HCT116 (cell line): ENCODE measurements at regions not wholly inside any gene's neighbourhood (a gene's known extent, or its start where the extent isn't known, plus 50 kb on each side); places are given as distances from the start of the nearest gene placed in this dataset.

Experiments
- ATAC-seq: fragments of 200-7000 bp; cut with Tn5 transposase; 2 replicates; pipeline ENCODE4 v1.9.1; 2020; ENCODE audit warnings: mild to moderate bottlenecking, moderate library complexity
- BruUV-seq: library from RNA; stranded (reverse); fragments of 400-500 nt; replicated peaks from 2 replicates; lab custom pipeline; 2021; lab: Mats Ljungman, UMichigan
- CTCF ChIA-PET: fragments of 300-600 bp; sonication (Branson Sonifier 250); formaldehyde crosslinking; loops from one replicate; lab custom pipeline; 2021; ENCODE audit warnings: antibody characterized with exemption; lab: Charles Lee
- POLR2A ChIA-PET: fragments of 300-600, 350-600 bp; sonication (Branson Sonifier 250); formaldehyde crosslinking; loops from one replicate; lab custom pipeline; 2021; ENCODE audit warnings: antibody characterized with exemption; lab: Charles Lee
- RAD21 ChIA-PET, 2 experiments: fragments of 300-600 bp; sonication (Branson Sonifier 250); formaldehyde crosslinking; loops; one replicate each; lab custom pipeline; 2023; ENCODE audit warnings: low total read pairs in 2 of 2; ENCODE audit not compliant: uncharacterized antibody in 2 of 2, unreplicated experiment in 2 of 2, low non-redundant PET in 1 of 2; lab: Charles Lee
- DNase-seq: peaks from one replicate; pipeline ENCODE4 v3.0.0-alpha.2; 2010; ENCODE audit warnings: low read depth, low spot score
- H2AFZ ChIP-seq: fragments of 200-600 bp; shearing (Covaris generic), sonication (generic); 2 replicates; pipeline ENCODE4 v1.6.1; 2017; ENCODE audit warnings: low read depth, mixed run types, mixed read lengths, antibody characterized with exemption, low read length; ENCODE audit not compliant: poor library complexity, severe bottlenecking
- H3K27ac ChIP-seq: 2 replicates; pipeline ENCODE4 v1.5.1; 2012; ENCODE audit warnings: low read depth, low read length
- H3K27me3 ChIP-seq: fragments of 200-600 bp; sonication (generic); 2 replicates; pipeline ENCODE4 v1.6.1; 2016; ENCODE audit warnings: mixed run types, low read length, mixed read lengths; ENCODE audit not compliant: insufficient read depth
- H3K36me3 ChIP-seq, 2 experiments: fragments of 200-500 bp in 1 of 2; fragments of 200-600 bp in 1 of 2; sonication (Bioruptor generic) in 1 of 2; sonication (generic) in 1 of 2; 2 replicates each; pipeline versions ENCODE4 v1.5.1 to v1.6.1; 2014 to 2016; ENCODE audit warnings: low read length in 2 of 2, inconsistent platforms in 1 of 2, mixed read lengths in 1 of 2, mixed run types in 1 of 2; ENCODE audit not compliant: insufficient read depth in 2 of 2, control insufficient read depth in 1 of 2
- H3K4me1 ChIP-seq, 2 experiments: fragments of 200-600 bp in 1 of 2; sonication (generic) in 1 of 2; 2 replicates each; pipeline versions ENCODE4 v1.5.1 to v1.6.1; 2012 to 2017; ENCODE audit warnings: low read length in 2 of 2, inconsistent platforms in 1 of 2, mild to moderate bottlenecking in 1 of 2, mixed read lengths in 1 of 2, mixed run types in 1 of 2, moderate library complexity in 1 of 2; ENCODE audit not compliant: insufficient read depth in 2 of 2, control insufficient read depth in 1 of 2
- H3K4me2 ChIP-seq: fragments of 200-600 bp; sonication (generic); 2 replicates; pipeline ENCODE4 v1.6.1; 2017; ENCODE audit warnings: mixed run types, low read length, mixed read lengths
- H3K4me3 ChIP-seq, 2 experiments: fragments of 200-600 bp in 1 of 2; sonication (generic) in 1 of 2; replicated peaks in 1 of 2; 2 replicates each; pipeline ENCODE4 v1.5.1; 2011 to 2016; ENCODE audit warnings: low read length in 2 of 2, control low read depth in 1 of 2, low read depth in 1 of 2, mild to moderate bottlenecking in 1 of 2, mixed read lengths in 1 of 2, mixed run types in 1 of 2
- H3K79me2 ChIP-seq: fragments of 200-600 bp; sonication (generic); 2 replicates; pipeline ENCODE4 v1.6.1; 2017; ENCODE audit warnings: mild to moderate bottlenecking, mixed run types, low read length, moderate library complexity, mixed read lengths; ENCODE audit not compliant: insufficient read depth
- H3K9ac ChIP-seq: fragments of 200-600 bp; sonication (generic); 2 replicates; pipeline ENCODE4 v1.6.1; 2016; ENCODE audit warnings: low read length, mixed read lengths
- H3K9me2 ChIP-seq: fragments of 200-600 bp; sonication (generic), shearing (Covaris generic); 2 replicates; pipeline ENCODE4 v1.6.1; 2017; ENCODE audit warnings: mixed run types, mild to moderate bottlenecking, moderate library complexity; ENCODE audit not compliant: insufficient read depth
- H3K9me3 ChIP-seq, 2 experiments: fragments of 200-500 bp in 1 of 2; fragments of 200-600 bp in 1 of 2; sonication (Bioruptor generic) in 1 of 2; sonication (generic) in 1 of 2; 2 replicates each; pipeline ENCODE4 v1.6.1; 2014 to 2017; ENCODE audit warnings: low read length in 2 of 2, mixed read lengths in 2 of 2, inconsistent platforms in 1 of 2, low read depth in 1 of 2, mild to moderate bottlenecking in 1 of 2, mixed run types in 1 of 2, moderate library complexity in 1 of 2; ENCODE audit not compliant: control insufficient read depth in 1 of 2, insufficient read depth in 1 of 2
- H4K20me1 ChIP-seq: fragments of 200-600 bp; sonication (generic), shearing (Covaris generic); 2 replicates; pipeline ENCODE4 v1.6.1; 2017; ENCODE audit warnings: mixed run types, mild to moderate bottlenecking, moderate library complexity; ENCODE audit not compliant: insufficient read depth
- ATF3 ChIP-seq: IDR thresholded peaks from 2 replicates; pipeline ENCODE4 v1.6.1; 2012
- CBX3 ChIP-seq: IDR thresholded peaks from 2 replicates; pipeline ENCODE4 v1.6.1; 2012; ENCODE audit warnings: low read depth
- EGR1 ChIP-seq: IDR thresholded peaks from 2 replicates; pipeline ENCODE4 v1.6.1; 2012; ENCODE audit warnings: low read depth
- ELF1 ChIP-seq: IDR thresholded peaks from 2 replicates; pipeline ENCODE4 v1.6.1; 2012; ENCODE audit warnings: low read depth, borderline replicate concordance
- EZH2 ChIP-seq: fragments of 200-600 bp; sonication (generic); IDR thresholded peaks from 2 replicates; pipeline ENCODE4 v1.6.1; 2017; ENCODE audit warnings: antibody characterized with exemption, mixed run types
- EZH2phosphoT487 ChIP-seq: fragments of 200-600 bp; IDR thresholded peaks from 2 replicates; pipeline ENCODE4 v1.6.1; 2018; ENCODE audit warnings: antibody characterized with exemption, borderline replicate concordance
- JUND ChIP-seq: IDR thresholded peaks from 2 replicates; pipeline ENCODE4 v1.6.1; 2012
- MAX ChIP-seq: IDR thresholded peaks from 2 replicates; pipeline ENCODE4 v1.6.1; 2012
- POLR2A ChIP-seq: IDR thresholded peaks from 2 replicates; pipeline ENCODE4 v1.7.0; 2011; ENCODE audit warnings: borderline replicate concordance; ENCODE audit not compliant: insufficient read depth, insufficient read length; ENCODE audit errors: extremely low read depth
- POLR2AphosphoS5 ChIP-seq: IDR thresholded peaks from 2 replicates; pipeline ENCODE4 v1.6.1; 2011; ENCODE audit warnings: mild to moderate bottlenecking, low read depth, low read length, moderate library complexity
- RAD21 ChIP-seq: IDR thresholded peaks from 2 replicates; pipeline ENCODE4 v1.6.1; 2012; ENCODE audit warnings: low read depth, mild to moderate bottlenecking
- REST ChIP-seq: IDR thresholded peaks from 2 replicates; pipeline ENCODE4 v1.6.1; 2012; ENCODE audit warnings: low read depth
- SIN3A ChIP-seq: IDR thresholded peaks from 2 replicates; pipeline ENCODE4 v1.6.1; 2012; ENCODE audit warnings: low read depth
- SRF ChIP-seq: IDR thresholded peaks from 2 replicates; pipeline ENCODE4 v1.6.1; 2012; ENCODE audit warnings: low read depth
- YY1 ChIP-seq: IDR thresholded peaks from 2 replicates; pipeline ENCODE4 v1.6.1; 2011; ENCODE audit warnings: low read length, low read depth, moderate library complexity, mild to moderate bottlenecking; ENCODE audit not compliant: insufficient replicate concordance; ENCODE audit errors: extremely low read depth
- ZBTB33 ChIP-seq: IDR thresholded peaks from 2 replicates; pipeline ENCODE4 v1.6.1; 2011; ENCODE audit warnings: mild to moderate bottlenecking, low read length, moderate library complexity; ENCODE audit not compliant: insufficient replicate concordance; ENCODE audit errors: extremely low read depth
- intact Hi-C: fragments of 100-400 bp; cut with micrococcal nuclease; formaldehyde crosslinking; loops from 2 replicates; pipeline ENCODE4 v1.10.0; 2022

- DNase-seq (no peak), ATAC-seq (no peak)
- intact Hi-C loops: no loop called here
- Histone ChIP-seq H3K9me2 (no peaks in the 10 kb centered on the region), H3K27ac (no peak overlapping the region), H3K79me2 (no peaks in the 10 kb centered on the region), H3K4me3 (no peak overlapping the region), H3K9me3 (no peaks in the 10 kb centered on the region), H2AFZ (no peak overlapping the region), H3K4me2 (no peak overlapping the region), H3K36me3 (no peaks in the 10 kb centered on the region), H3K27me3 (no peaks in the 10 kb centered on the region), H3K9ac (no peak overlapping the region), H3K4me1 (no peaks in the 10 kb centered on the region), H4K20me1 (no peaks in the 10 kb centered on the region)
- ChIA-PET POLR2A (no interaction called here), RAD21 (no interaction called here), CTCF (no interaction called here)
- BruUV-seq: no TSS peak
- TF ChIP-seq POLR2A: no peak
- no peak for TF ChIP-seq EGR1
- TF ChIP-seq POLR2AphosphoS5: no peak
- TF ChIP-seq SIN3A: no peak
- no peak for TF ChIP-seq JUND
These were observed 636.6 kb downstream of the FAT4 start for GRCh38 chr4:125951261-125951887.

GRCh38 chr4:125952631-125953030 is 637.9 kb downstream of the FAT4 start:
- H3K4me3 ChIP-seq: no peak overlapping the region
- intact Hi-C loops: no loop called here
- H3K9ac ChIP-seq: no peak overlapping the region
- no peaks in the 10 kb centered on the region for H4K20me1 ChIP-seq
- no peak overlapping the region for H3K27ac ChIP-seq
- H3K9me3 ChIP-seq: no peaks in the 10 kb centered on the region
- no peak for DNase-seq
- RAD21 ChIA-PET: no interaction called here
- POLR2A ChIA-PET: no interaction called here
- no peaks in the 10 kb centered on the region for H3K27me3 ChIP-seq
- no TSS peak for BruUV-seq
- H3K79me2 ChIP-seq: no peaks in the 10 kb centered on the region
- no peaks in the 10 kb centered on the region for H3K4me1 ChIP-seq
- H3K9me2 ChIP-seq: no peaks in the 10 kb centered on the region
- no peaks in the 10 kb centered on the region for H3K36me3 ChIP-seq
- no peak overlapping the region for H3K4me2 ChIP-seq
- H2AFZ ChIP-seq: no peak overlapping the region
- ATAC-seq: no peak
- CTCF ChIA-PET: interaction anchor here (0.9 kb wide), 1 partner anchor 190 kb away, joined by 3 read pairs; no protein-coding TSS in a partner anchor
- TF ChIP-seq EZH2: no peak
- TF ChIP-seq SIN3A: no peak
- TF ChIP-seq SRF: no peak
- no peak for TF ChIP-seq ZBTB33
- no peak for TF ChIP-seq YY1
- no peak for TF ChIP-seq REST
- TF ChIP-seq MAX: no peak
- TF ChIP-seq EGR1: no peak
- no peak for TF ChIP-seq CBX3
- no peak for TF ChIP-seq POLR2A
- no peak for TF ChIP-seq EZH2phosphoT487
- TF ChIP-seq ELF1: no peak
- TF ChIP-seq RAD21: no peak
- TF ChIP-seq ATF3: no peak
